ENCODE measurements at regions not wholly inside any gene's neighbourhood (a gene's known extent, or its start where the extent isn't known, plus 50 kb on each side); places are given as distances from the start of the nearest gene placed in this dataset.
"Not testable (repeated sequence)": the region's sequence is repeated elsewhere in the genome, so short reads cannot be mapped to it uniquely, and the experiment has no call there.

GRCh38 chr5:18399461-18400327 is 765.4 kb downstream of the TAF11L14 start:
- WGBS (ENCODE audit: extremely low coverage, insufficient coverage, low lambda C conversion rate), result no CpG with 5 or more reads among the region's 50 CpGs

DNA sequence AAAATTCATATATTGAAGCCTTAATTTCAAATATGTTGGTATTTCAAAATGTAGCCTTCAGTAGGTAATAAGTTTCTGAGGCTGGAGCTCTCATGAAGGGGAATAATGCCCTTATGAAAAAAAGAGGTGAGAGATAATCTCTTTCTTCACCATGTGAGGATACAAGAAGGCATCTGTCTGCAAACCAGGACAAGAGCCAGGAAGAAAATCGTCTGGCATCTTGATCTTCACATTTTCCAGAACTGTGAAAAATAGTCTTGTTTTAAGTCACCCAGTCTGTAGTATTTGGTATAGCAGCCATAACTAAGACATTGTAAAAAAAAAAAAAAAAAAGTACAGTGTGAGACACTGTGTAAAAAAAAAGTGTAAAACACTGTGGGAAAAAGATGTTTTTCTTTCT is 768.9 kb downstream of the TAF11L14 start:
- whole genome bisulfite sequencing (ENCODE audit: extremely low coverage, insufficient coverage, low lambda C conversion rate), result no CpG with 5 or more reads among the region's 1 CpG
- Histone ChIP-seq H3K36me3 (ENCODE audit: control insufficient read depth, insufficient read depth, low read length) (no peaks in the 10 kb centered on the region), H3K79me1 (ENCODE audit: low read length) (no peaks in the 10 kb centered on the region), H2BK15ac (replicated peaks; ENCODE audit: low read depth) (no peak overlapping the region), H2AK5ac (ENCODE audit: low read length) (no peak overlapping the region), H3K4me3 (ENCODE audit: low read length) (no peak overlapping the region), H3K4me1 (ENCODE audit: control insufficient read depth, low read depth, low read length) (no peaks in the 10 kb centered on the region), H3K18ac (ENCODE audit: low read length) (no peak overlapping the region), H3K4ac (ENCODE audit: low read depth, low read length) (no peak overlapping the region), H3K56ac (ENCODE audit: low read length) (no peak overlapping the region), H3K23ac (ENCODE audit: low read length) (no peak overlapping the region), H4K5ac (ENCODE audit: low read length) (no peak overlapping the region), H3K27me3 (ENCODE audit: insufficient read depth, low read length, poor library complexity) (no peaks in the 10 kb centered on the region), H3K79me2 (ENCODE audit: control insufficient read depth, insufficient read depth, low read length) (no peaks in the 10 kb centered on the region), H2BK120ac (ENCODE audit: low read depth, low read length) (no peak overlapping the region), H3K27ac (ENCODE audit: low read depth, low read length) (no peak overlapping the region), H3K4me2 (ENCODE audit: low read length) (no peak overlapping the region), H3K9ac (ENCODE audit: low read length) (no peak overlapping the region), H2BK5ac (ENCODE audit: low read length) (no peak overlapping the region), H4K8ac (ENCODE audit: low read depth, low read length) (no peak overlapping the region)
- no peak for DNase-seq

More at GRCh38 chr5:18399461-18400327, 765.4 kb downstream of the TAF11L14 start:
- H3K36me3 ChIP-seq (ENCODE audit: control insufficient read depth, insufficient read depth, low read length); H3K79me1 ChIP-seq (ENCODE audit: low read length); H3K9ac ChIP-seq (ENCODE audit: low read length); H3K4me1 ChIP-seq (ENCODE audit: control insufficient read depth, low read depth, low read length); H2BK5ac ChIP-seq (ENCODE audit: low read length); DNase-seq; H3K56ac ChIP-seq (ENCODE audit: low read length); H3K79me2 ChIP-seq (ENCODE audit: control insufficient read depth, insufficient read depth, low read length); H4K5ac ChIP-seq (ENCODE audit: low read length); H3K27me3 ChIP-seq (ENCODE audit: insufficient read depth, low read length, poor library complexity); H2BK15ac ChIP-seq (replicated peaks; ENCODE audit: low read depth); H3K4me2 ChIP-seq (ENCODE audit: low read length); H3K27ac ChIP-seq (ENCODE audit: low read depth, low read length); H3K18ac ChIP-seq (ENCODE audit: low read length); H2BK120ac ChIP-seq (ENCODE audit: low read depth, low read length); H3K23ac ChIP-seq (ENCODE audit: low read length); H3K4me3 ChIP-seq (ENCODE audit: low read length); H3K4ac ChIP-seq (ENCODE audit: low read depth, low read length); H4K8ac ChIP-seq (ENCODE audit: low read depth, low read length); H2AK5ac ChIP-seq (ENCODE audit: low read length): not testable (repeated sequence)

- H3K4me1 ChIP-seq (ENCODE audit: control insufficient read depth, low read depth, low read length), result no peaks in the 10 kb centered on the region
- H3K79me2 ChIP-seq (ENCODE audit: control insufficient read depth, insufficient read depth, low read length), result no peaks in the 10 kb centered on the region
- no peak overlapping the region for H2BK120ac ChIP-seq (ENCODE audit: low read depth, low read length)
- H3K23ac ChIP-seq (ENCODE audit: low read length), result no peak overlapping the region
- H3K4ac ChIP-seq (ENCODE audit: low read depth, low read length), result no peak overlapping the region
- H3K27me3 ChIP-seq (ENCODE audit: insufficient read depth, low read length, poor library complexity), result no peaks in the 10 kb centered on the region
- H3K4me2 ChIP-seq (ENCODE audit: low read length), result no peak overlapping the region
- no peaks in the 10 kb centered on the region for H3K36me3 ChIP-seq (ENCODE audit: control insufficient read depth, insufficient read depth, low read length)
- no peak overlapping the region for H2BK5ac ChIP-seq (ENCODE audit: low read length)
- no peak overlapping the region for H3K56ac ChIP-seq (ENCODE audit: low read length)
- no peak overlapping the region for H3K18ac ChIP-seq (ENCODE audit: low read length)
- no peak overlapping the region for H3K4me3 ChIP-seq (ENCODE audit: low read length)
- no peak overlapping the region for H3K9ac ChIP-seq (ENCODE audit: low read length)
- H2AK5ac ChIP-seq (ENCODE audit: low read length), result no peak overlapping the region
- H3K79me1 ChIP-seq (ENCODE audit: low read length), result no peaks in the 10 kb centered on the region
- H4K5ac ChIP-seq (ENCODE audit: low read length), result no peak overlapping the region
- no peak overlapping the region for H3K27ac ChIP-seq (ENCODE audit: low read depth, low read length)
- H2BK15ac ChIP-seq (replicated peaks; ENCODE audit: low read depth), result no peak overlapping the region
- no peak overlapping the region for H4K8ac ChIP-seq (ENCODE audit: low read depth, low read length)
- no peak for DNase-seq
- no CpG with 5 or more reads among the region's 3 CpGs for WGBS (ENCODE audit: extremely low coverage, insufficient coverage, low lambda C conversion rate)
These were observed 769.7 kb downstream of the TAF11L14 start for GRCh38 chr5:18403941-18404438.

DNA sequence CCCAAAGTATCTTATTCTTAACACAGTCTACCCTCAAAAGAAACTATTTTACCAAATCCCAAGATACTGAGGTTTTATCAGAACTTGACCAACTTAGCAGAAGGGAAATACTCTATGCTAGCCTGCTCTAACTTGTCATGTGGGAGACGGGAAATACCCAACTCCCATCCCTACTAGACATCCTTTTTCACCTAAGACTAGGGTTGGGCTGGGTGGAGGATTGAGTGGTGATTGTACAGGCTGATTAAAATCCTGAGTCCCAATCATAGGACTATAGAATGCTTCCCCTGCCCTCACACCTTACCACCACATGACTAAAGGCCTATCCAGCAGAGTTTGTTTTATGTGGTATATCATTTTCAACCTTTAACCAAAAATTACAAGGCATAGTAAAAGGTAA is 786.5 kb downstream of the TAF11L14 start:
- Histone ChIP-seq H2BK120ac (ENCODE audit: low read depth, low read length) (no peak overlapping the region), H3K56ac (ENCODE audit: low read length) (no peak overlapping the region), H3K79me1 (ENCODE audit: low read length) (no peaks in the 10 kb centered on the region), H3K23ac (ENCODE audit: low read length) (no peak overlapping the region), H3K4me1 (ENCODE audit: control insufficient read depth, low read depth, low read length) (no peaks in the 10 kb centered on the region), H3K27me3 (ENCODE audit: insufficient read depth, low read length, poor library complexity) (no peaks in the 10 kb centered on the region), H2AK5ac (ENCODE audit: low read length) (no peak overlapping the region), H3K4me3 (ENCODE audit: low read length) (no peak overlapping the region), H4K8ac (ENCODE audit: low read depth, low read length) (no peak overlapping the region), H3K79me2 (ENCODE audit: control insufficient read depth, insufficient read depth, low read length) (no peaks in the 10 kb centered on the region), H3K18ac (ENCODE audit: low read length) (no peak overlapping the region), H2BK5ac (ENCODE audit: low read length) (no peak overlapping the region), H2BK15ac (replicated peaks; ENCODE audit: low read depth) (no peak overlapping the region), H4K5ac (ENCODE audit: low read length) (no peak overlapping the region), H3K9ac (ENCODE audit: low read length) (no peak overlapping the region), H3K4ac (ENCODE audit: low read depth, low read length) (no peak overlapping the region), H3K4me2 (ENCODE audit: low read length) (no peak overlapping the region), H3K36me3 (ENCODE audit: control insufficient read depth, insufficient read depth, low read length) (no peaks in the 10 kb centered on the region), H3K27ac (ENCODE audit: low read depth, low read length) (no peak overlapping the region)
- WGBS (ENCODE audit: extremely low coverage, insufficient coverage, low lambda C conversion rate), result no CpG with 5 or more reads among the region's 1 CpG
- no peak for DNase-seq

DNA sequence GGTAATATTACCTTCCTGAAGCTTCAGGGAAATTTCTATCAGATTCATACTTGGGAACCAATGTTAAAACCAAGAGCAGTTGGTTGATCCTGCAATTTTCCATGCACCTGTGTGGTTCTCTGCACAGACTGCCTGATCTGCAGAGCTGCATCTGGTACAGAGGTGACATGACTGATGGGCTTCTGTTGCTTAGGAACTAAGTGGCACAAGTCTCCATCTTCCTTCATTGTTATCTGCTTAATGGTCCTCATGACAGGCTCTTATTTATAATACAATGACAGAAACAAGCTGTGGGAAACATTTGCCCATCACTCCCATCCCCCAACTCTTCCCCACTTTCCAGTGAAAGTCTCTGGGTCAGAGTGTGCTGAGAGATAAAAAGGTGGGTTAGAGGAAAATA is 799.1 kb downstream of the TAF11L14 start:
- H2BK15ac ChIP-seq (replicated peaks; ENCODE audit: low read depth), result no peak overlapping the region
- no peak overlapping the region for H3K27ac ChIP-seq (ENCODE audit: low read depth, low read length)
- no peak overlapping the region for H2BK5ac ChIP-seq (ENCODE audit: low read length)
- no peak overlapping the region for H3K4me3 ChIP-seq (ENCODE audit: low read length)
- no peak overlapping the region for H3K4me2 ChIP-seq (ENCODE audit: low read length)
- H3K4me1 ChIP-seq (ENCODE audit: control insufficient read depth, low read depth, low read length), result no peaks in the 10 kb centered on the region
- H4K8ac ChIP-seq (ENCODE audit: low read depth, low read length), result no peak overlapping the region
- H3K4ac ChIP-seq (ENCODE audit: low read depth, low read length), result no peak overlapping the region
- H2AK5ac ChIP-seq (ENCODE audit: low read length), result no peak overlapping the region
- H3K79me2 ChIP-seq (ENCODE audit: control insufficient read depth, insufficient read depth, low read length), result no peaks in the 10 kb centered on the region
- H3K27me3 ChIP-seq (ENCODE audit: insufficient read depth, low read length, poor library complexity), result no peaks in the 10 kb centered on the region
- H3K9ac ChIP-seq (ENCODE audit: low read length), result no peak overlapping the region
- no peaks in the 10 kb centered on the region for H3K36me3 ChIP-seq (ENCODE audit: control insufficient read depth, insufficient read depth, low read length)
- no peak overlapping the region for H4K5ac ChIP-seq (ENCODE audit: low read length)
- no peak overlapping the region for H3K56ac ChIP-seq (ENCODE audit: low read length)
- H2BK120ac ChIP-seq (ENCODE audit: low read depth, low read length), result no peak overlapping the region
- H3K18ac ChIP-seq (ENCODE audit: low read length), result no peak overlapping the region
- no peaks in the 10 kb centered on the region for H3K79me1 ChIP-seq (ENCODE audit: low read length)
- H3K23ac ChIP-seq (ENCODE audit: low read length), result no peak overlapping the region
- DNase-seq, result peak; percentile 5

DNA sequence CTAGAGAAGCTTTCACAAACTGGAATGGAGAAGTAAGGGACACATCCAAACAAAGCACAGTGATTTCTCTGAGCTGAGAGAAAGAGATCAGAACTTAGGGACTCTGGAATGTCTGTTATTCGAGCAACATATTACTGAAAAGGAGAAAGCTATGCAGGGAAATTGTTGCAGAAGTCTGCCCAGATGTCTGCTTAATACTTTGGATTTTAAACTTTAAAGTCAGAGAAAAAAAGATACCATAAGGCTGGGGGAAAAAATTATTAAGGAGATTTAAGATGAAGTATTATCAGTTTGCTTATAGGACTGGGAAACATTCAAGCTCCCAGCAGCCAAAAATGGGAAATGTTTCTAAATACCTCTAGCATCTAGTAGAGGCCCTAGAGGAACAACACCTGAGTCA is 803.9 kb downstream of the TAF11L14 start:
- Histone ChIP-seq H2BK5ac (ENCODE audit: low read length) (no peak overlapping the region), H4K5ac (ENCODE audit: low read length) (no peak overlapping the region), H3K56ac (ENCODE audit: low read length) (no peak overlapping the region), H3K9ac (ENCODE audit: low read length) (no peak overlapping the region), H3K79me2 (ENCODE audit: control insufficient read depth, insufficient read depth, low read length) (no peaks in the 10 kb centered on the region), H3K36me3 (ENCODE audit: control insufficient read depth, insufficient read depth, low read length) (no peaks in the 10 kb centered on the region), H2BK120ac (ENCODE audit: low read depth, low read length) (no peak overlapping the region), H3K27me3 (ENCODE audit: insufficient read depth, low read length, poor library complexity) (no peaks in the 10 kb centered on the region), H3K18ac (ENCODE audit: low read length) (no peak overlapping the region), H4K8ac (ENCODE audit: low read depth, low read length) (no peak overlapping the region), H3K4me2 (ENCODE audit: low read length) (no peak overlapping the region), H3K27ac (ENCODE audit: low read depth, low read length) (no peak overlapping the region), H2AK5ac (ENCODE audit: low read length) (no peak overlapping the region), H3K79me1 (ENCODE audit: low read length) (no peaks in the 10 kb centered on the region), H3K4ac (ENCODE audit: low read depth, low read length) (no peak overlapping the region), H3K4me3 (ENCODE audit: low read length) (no peak overlapping the region), H3K4me1 (ENCODE audit: control insufficient read depth, low read depth, low read length) (no peaks in the 10 kb centered on the region), H3K23ac (ENCODE audit: low read length) (no peak overlapping the region), H2BK15ac (replicated peaks; ENCODE audit: low read depth) (no peak overlapping the region)
- WGBS (ENCODE audit: extremely low coverage, insufficient coverage, low lambda C conversion rate), result no CpG with 5 or more reads among the region's 1 CpG
- DNase-seq, result no peak
